SK-N-SH (cell line): ENCODE measurements at regions not wholly inside any gene's neighbourhood (a gene's known extent, or its start where the extent isn't known, plus 50 kb on each side); places are given as distances from the start of the nearest gene placed in this dataset.

Source experiments
- CTCF ChIA-PET: fragments of 300-600, 350-600 bp; formaldehyde crosslinking; extraction: SDS; loops from one replicate; lab custom pipeline; 2021; lab: Yijun Ruan, JAX
- POLR2A ChIA-PET: fragments of 350-600 bp; sonication (Branson Sonifier 250); formaldehyde crosslinking; extraction: SDS; loops from one replicate; lab custom pipeline; 2020; ENCODE audit warnings: antibody characterized with exemption, inconsistent platforms; lab: Yijun Ruan, JAX
- DNase-seq: peaks from one replicate; pipeline ENCODE4 v3.0.0; 2012
- H2AFZ ChIP-seq: fragments of 200-600 bp; sonication (generic); 2 replicates; pipeline ENCODE4 v1.8.1; 2016; ENCODE audit warnings: antibody characterized with exemption, mild to moderate bottlenecking, low read depth
- H3F3A ChIP-seq: fragments of 200-600 bp; sonication (generic); replicated peaks from 2 replicates; pipeline ENCODE3; 2016; ENCODE audit warnings: antibody characterized with exemption, mild to moderate bottlenecking; ENCODE audit not compliant: insufficient read depth
- H3K27ac ChIP-seq, 2 experiments: fragments of 200-500 bp in 1 of 2; fragments of 200-600 bp in 1 of 2; sonication (Bioruptor generic) in 1 of 2; sonication (generic), shearing (Covaris generic) in 1 of 2; 2 replicates each; pipeline versions ENCODE4 v1.5.1 to v1.6.1; 2014 to 2016; ENCODE audit warnings: low read depth in 2 of 2, inconsistent platforms in 1 of 2, low read length in 1 of 2, mild to moderate bottlenecking in 1 of 2, mixed read lengths in 1 of 2
- H3K27me3 ChIP-seq: fragments of 200-600 bp; sonication (generic), shearing (Covaris generic); 2 replicates; pipeline ENCODE4 v1.6.1; 2016; ENCODE audit warnings: mixed run types; ENCODE audit not compliant: insufficient read depth
- H3K36me3 ChIP-seq, 2 experiments: fragments of 200-500 bp in 1 of 2; fragments of 200-600 bp in 1 of 2; sonication (Bioruptor generic) in 1 of 2; sonication (generic) in 1 of 2; replicated peaks in 1 of 2; 2 replicates each; pipeline versions ENCODE3 to v1.5.1; 2014 to 2016; ENCODE audit warnings: low read length in 1 of 2, mild to moderate bottlenecking in 1 of 2; ENCODE audit not compliant: insufficient read depth in 2 of 2, control insufficient read depth in 1 of 2
- H3K4me1 ChIP-seq, 2 experiments: fragments of 200-500 bp in 1 of 2; fragments of 200-600 bp in 1 of 2; sonication (Bioruptor generic) in 1 of 2; sonication (generic), shearing (Covaris generic) in 1 of 2; 2 replicates each; pipeline versions ENCODE4 v1.5.1 to v1.6.1; 2014 to 2016; ENCODE audit warnings: low read depth in 1 of 2, low read length in 1 of 2, mixed run types in 1 of 2; ENCODE audit not compliant: insufficient read depth in 2 of 2, control insufficient read depth in 1 of 2
- H3K4me2 ChIP-seq: fragments of 200-600 bp; sonication (generic), shearing (Covaris generic); 2 replicates; pipeline ENCODE4 v1.6.1; 2017; ENCODE audit warnings: mixed run types
- H3K4me3 ChIP-seq, 2 experiments: fragments of 200-500 bp in 1 of 2; fragments of 200-600 bp in 1 of 2; sonication (Bioruptor generic) in 1 of 2; sonication (generic), shearing (Covaris generic) in 1 of 2; 2 replicates each; pipeline versions ENCODE4 v1.5.1 to v1.8.1; 2014 to 2016; ENCODE audit warnings: low read depth in 2 of 2, inconsistent platforms in 1 of 2, low read length in 1 of 2, mild to moderate bottlenecking in 1 of 2, mixed read lengths in 1 of 2, moderate library complexity in 1 of 2
- H3K79me2 ChIP-seq: fragments of 200-600 bp; sonication (generic); 2 replicates; pipeline ENCODE4 v1.8.1; 2017; ENCODE audit warnings: mild to moderate bottlenecking; ENCODE audit not compliant: insufficient read depth
- H3K9ac ChIP-seq: fragments of 200-600 bp; sonication (generic); 2 replicates; pipeline ENCODE4 v1.6.1; 2017; ENCODE audit warnings: mixed run types
- H3K9me2 ChIP-seq: fragments of 200-600 bp; sonication (generic); 2 replicates; pipeline ENCODE4 v1.6.1; 2017; ENCODE audit warnings: mixed run types
- H3K9me3 ChIP-seq: fragments of 200-600 bp; sonication (generic); 2 replicates; pipeline ENCODE4 v1.6.1; 2017; ENCODE audit warnings: mixed run types, mild to moderate bottlenecking, moderate library complexity
- H4K20me1 ChIP-seq: fragments of 200-600 bp; sonication (generic); 2 replicates; pipeline ENCODE4 v1.6.1; 2017; ENCODE audit warnings: mild to moderate bottlenecking, mixed run types; ENCODE audit not compliant: insufficient read depth
- ELF1 ChIP-seq: IDR thresholded peaks from 2 replicates; pipeline ENCODE4 v1.4.0; 2012
- EP300 ChIP-seq, 2 experiments: IDR thresholded peaks; 2 replicates each; pipeline versions ENCODE4 v1.4.0 to v1.6.1; 2012; ENCODE audit warnings: borderline replicate concordance in 1 of 2, low read depth in 1 of 2, low read length in 1 of 2
- FOSL2 ChIP-seq: IDR thresholded peaks from 2 replicates; pipeline ENCODE4 v1.4.0; 2012; ENCODE audit warnings: low read depth, mild to moderate bottlenecking, moderate library complexity, borderline replicate concordance
- FOXM1 ChIP-seq: IDR thresholded peaks from 2 replicates; pipeline ENCODE4 v1.4.0; 2012; ENCODE audit warnings: low read depth, mild to moderate bottlenecking
- GABPA ChIP-seq: IDR thresholded peaks from 2 replicates; pipeline ENCODE4 v1.4.0; 2012; ENCODE audit warnings: low read depth, mild to moderate bottlenecking
- GATA2 ChIP-seq: sonication (generic); formaldehyde crosslinking; IDR thresholded peaks from 2 replicates; pipeline ENCODE4 v1.5.0; 2020; ENCODE audit warnings: mild to moderate bottlenecking, missing genetic modification reagents
- JUND ChIP-seq: IDR thresholded peaks from 2 replicates; pipeline ENCODE4 v1.4.0; 2012
- MEF2A ChIP-seq: IDR thresholded peaks from 2 replicates; pipeline ENCODE4 v1.4.0; 2012; ENCODE audit warnings: low read depth, borderline replicate concordance
- RFX5 ChIP-seq: IDR thresholded peaks from 2 replicates; pipeline ENCODE4 v1.6.1; 2012; ENCODE audit warnings: mild to moderate bottlenecking, improper control_type of control experiment, low read length
- RXRA ChIP-seq: IDR thresholded peaks from 2 replicates; pipeline ENCODE4 v1.4.0; 2012; ENCODE audit warnings: low read depth, mild to moderate bottlenecking, borderline replicate concordance
- SIN3A ChIP-seq: IDR thresholded peaks from 2 replicates; pipeline ENCODE4 v1.6.1; 2012; ENCODE audit warnings: low read depth, mild to moderate bottlenecking, low read length, moderate library complexity, borderline replicate concordance
- YY1 ChIP-seq: IDR thresholded peaks from 2 replicates; pipeline ENCODE4 v1.4.0; 2012; ENCODE audit warnings: low read depth, mild to moderate bottlenecking
- WGBS: methylation state at CpG from one replicate; pipeline ENCODE4 v1.1.6; 2017; ENCODE audit warnings: low lambda C conversion rate; 5-methylcytosine and 5-hydroxymethylcytosine counted together
- TF ChIP-seq, protein P1 (sequence below): fragments of 200-600 bp; sonication (generic); IDR thresholded peaks from 2 replicates; pipeline ENCODE4 v1.6.1; 2017; ENCODE audit warnings: antibody characterized with exemption, mild to moderate bottlenecking, moderate library complexity
- TF ChIP-seq, protein P2 (sequence below): IDR thresholded peaks from 2 replicates; pipeline ENCODE4 v1.6.1; 2012; ENCODE audit warnings: mild to moderate bottlenecking, low read depth, low read length, moderate library complexity
- TF ChIP-seq, protein P3 (sequence below): IDR thresholded peaks from 2 replicates; pipeline ENCODE4 v1.4.0; 2012; ENCODE audit warnings: low read depth, borderline replicate concordance
- TF ChIP-seq, protein P4 (sequence below): fragments of 150-350 bp; IDR thresholded peaks from 2 replicates; pipeline ENCODE4 v1.6.1; 2016; ENCODE audit warnings: mild to moderate bottlenecking, low read depth, low read length

DNA sequence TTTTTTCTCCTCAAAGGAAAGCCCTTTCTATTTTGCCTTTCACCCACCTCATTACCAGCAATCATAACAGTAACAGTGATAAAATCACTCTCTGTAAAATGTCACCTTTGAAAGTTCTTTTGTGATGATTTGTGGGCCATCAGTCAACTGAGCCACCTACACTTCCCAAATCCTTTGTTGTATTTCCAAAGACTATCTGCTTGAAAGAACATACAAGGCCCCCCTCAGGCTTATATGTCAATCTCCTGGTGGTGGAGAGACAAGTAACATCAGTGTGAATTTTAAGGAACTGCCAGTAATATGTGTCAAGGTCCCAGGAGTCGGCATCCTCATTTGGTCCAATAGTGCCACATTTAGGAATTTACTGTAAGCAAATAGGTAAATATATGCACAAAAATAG lies 161.1 kb upstream of the EOMES start:
- no peak overlapping the region for H3K4me2 ChIP-seq
- H3K4me1 ChIP-seq, result no peaks in the 10 kb centered on the region
- H4K20me1 ChIP-seq, result no peaks in the 10 kb centered on the region
- H3K79me2 ChIP-seq, result no peaks in the 10 kb centered on the region
- 14% methylated on average over 1 of the region's 1 CpG for WGBS
- no peak overlapping the region for H3K9ac ChIP-seq
- no peak overlapping the region for H3K4me3 ChIP-seq
- H3K9me2 ChIP-seq, result no peaks in the 10 kb centered on the region
- H3K36me3 ChIP-seq, result no peaks in the 10 kb centered on the region
- DNase-seq, result no peak
- no peak overlapping the region for H3K27ac ChIP-seq
- H3K9me3 ChIP-seq, result no peaks in the 10 kb centered on the region
- H3F3A ChIP-seq, result no peaks in the 10 kb centered on the region
- CTCF ChIA-PET, result no interaction called here
- no peaks in the 10 kb centered on the region for H3K27me3 ChIP-seq
- POLR2A ChIA-PET, result no interaction called here
- TF ChIP-seq RFX5 (no peak), EP300 (IDR thresholded peaks at IDR 0.05; ENCODE audit: borderline replicate concordance in 1 of 2, low read depth in 1 of 2, low read length in 1 of 2) (no peak), GABPA (no peak), RXRA (no peak), FOXM1 (no peak), YY1 (no peak), ELF1 (no peak), GATA2 (CRISPR knock-in tag) (no peak), JUND (no peak), SIN3A (no peak), FOSL2 (no peak), MEF2A (no peak)
- TF ChIP-seq, protein P1, sequence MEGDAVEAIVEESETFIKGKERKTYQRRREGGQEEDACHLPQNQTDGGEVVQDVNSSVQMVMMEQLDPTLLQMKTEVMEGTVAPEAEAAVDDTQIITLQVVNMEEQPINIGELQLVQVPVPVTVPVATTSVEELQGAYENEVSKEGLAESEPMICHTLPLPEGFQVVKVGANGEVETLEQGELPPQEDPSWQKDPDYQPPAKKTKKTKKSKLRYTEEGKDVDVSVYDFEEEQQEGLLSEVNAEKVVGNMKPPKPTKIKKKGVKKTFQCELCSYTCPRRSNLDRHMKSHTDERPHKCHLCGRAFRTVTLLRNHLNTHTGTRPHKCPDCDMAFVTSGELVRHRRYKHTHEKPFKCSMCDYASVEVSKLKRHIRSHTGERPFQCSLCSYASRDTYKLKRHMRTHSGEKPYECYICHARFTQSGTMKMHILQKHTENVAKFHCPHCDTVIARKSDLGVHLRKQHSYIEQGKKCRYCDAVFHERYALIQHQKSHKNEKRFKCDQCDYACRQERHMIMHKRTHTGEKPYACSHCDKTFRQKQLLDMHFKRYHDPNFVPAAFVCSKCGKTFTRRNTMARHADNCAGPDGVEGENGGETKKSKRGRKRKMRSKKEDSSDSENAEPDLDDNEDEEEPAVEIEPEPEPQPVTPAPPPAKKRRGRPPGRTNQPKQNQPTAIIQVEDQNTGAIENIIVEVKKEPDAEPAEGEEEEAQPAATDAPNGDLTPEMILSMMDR, result no peak
- TF ChIP-seq, protein P2, sequence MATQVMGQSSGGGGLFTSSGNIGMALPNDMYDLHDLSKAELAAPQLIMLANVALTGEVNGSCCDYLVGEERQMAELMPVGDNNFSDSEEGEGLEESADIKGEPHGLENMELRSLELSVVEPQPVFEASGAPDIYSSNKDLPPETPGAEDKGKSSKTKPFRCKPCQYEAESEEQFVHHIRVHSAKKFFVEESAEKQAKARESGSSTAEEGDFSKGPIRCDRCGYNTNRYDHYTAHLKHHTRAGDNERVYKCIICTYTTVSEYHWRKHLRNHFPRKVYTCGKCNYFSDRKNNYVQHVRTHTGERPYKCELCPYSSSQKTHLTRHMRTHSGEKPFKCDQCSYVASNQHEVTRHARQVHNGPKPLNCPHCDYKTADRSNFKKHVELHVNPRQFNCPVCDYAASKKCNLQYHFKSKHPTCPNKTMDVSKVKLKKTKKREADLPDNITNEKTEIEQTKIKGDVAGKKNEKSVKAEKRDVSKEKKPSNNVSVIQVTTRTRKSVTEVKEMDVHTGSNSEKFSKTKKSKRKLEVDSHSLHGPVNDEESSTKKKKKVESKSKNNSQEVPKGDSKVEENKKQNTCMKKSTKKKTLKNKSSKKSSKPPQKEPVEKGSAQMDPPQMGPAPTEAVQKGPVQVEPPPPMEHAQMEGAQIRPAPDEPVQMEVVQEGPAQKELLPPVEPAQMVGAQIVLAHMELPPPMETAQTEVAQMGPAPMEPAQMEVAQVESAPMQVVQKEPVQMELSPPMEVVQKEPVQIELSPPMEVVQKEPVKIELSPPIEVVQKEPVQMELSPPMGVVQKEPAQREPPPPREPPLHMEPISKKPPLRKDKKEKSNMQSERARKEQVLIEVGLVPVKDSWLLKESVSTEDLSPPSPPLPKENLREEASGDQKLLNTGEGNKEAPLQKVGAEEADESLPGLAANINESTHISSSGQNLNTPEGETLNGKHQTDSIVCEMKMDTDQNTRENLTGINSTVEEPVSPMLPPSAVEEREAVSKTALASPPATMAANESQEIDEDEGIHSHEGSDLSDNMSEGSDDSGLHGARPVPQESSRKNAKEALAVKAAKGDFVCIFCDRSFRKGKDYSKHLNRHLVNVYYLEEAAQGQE, result no peak
- TF ChIP-seq, protein P3, sequence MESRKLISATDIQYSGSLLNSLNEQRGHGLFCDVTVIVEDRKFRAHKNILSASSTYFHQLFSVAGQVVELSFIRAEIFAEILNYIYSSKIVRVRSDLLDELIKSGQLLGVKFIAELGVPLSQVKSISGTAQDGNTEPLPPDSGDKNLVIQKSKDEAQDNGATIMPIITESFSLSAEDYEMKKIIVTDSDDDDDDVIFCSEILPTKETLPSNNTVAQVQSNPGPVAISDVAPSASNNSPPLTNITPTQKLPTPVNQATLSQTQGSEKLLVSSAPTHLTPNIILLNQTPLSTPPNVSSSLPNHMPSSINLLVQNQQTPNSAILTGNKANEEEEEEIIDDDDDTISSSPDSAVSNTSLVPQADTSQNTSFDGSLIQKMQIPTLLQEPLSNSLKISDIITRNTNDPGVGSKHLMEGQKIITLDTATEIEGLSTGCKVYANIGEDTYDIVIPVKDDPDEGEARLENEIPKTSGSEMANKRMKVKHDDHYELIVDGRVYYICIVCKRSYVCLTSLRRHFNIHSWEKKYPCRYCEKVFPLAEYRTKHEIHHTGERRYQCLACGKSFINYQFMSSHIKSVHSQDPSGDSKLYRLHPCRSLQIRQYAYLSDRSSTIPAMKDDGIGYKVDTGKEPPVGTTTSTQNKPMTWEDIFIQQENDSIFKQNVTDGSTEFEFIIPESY, result no peak
- TF ChIP-seq, protein P4, sequence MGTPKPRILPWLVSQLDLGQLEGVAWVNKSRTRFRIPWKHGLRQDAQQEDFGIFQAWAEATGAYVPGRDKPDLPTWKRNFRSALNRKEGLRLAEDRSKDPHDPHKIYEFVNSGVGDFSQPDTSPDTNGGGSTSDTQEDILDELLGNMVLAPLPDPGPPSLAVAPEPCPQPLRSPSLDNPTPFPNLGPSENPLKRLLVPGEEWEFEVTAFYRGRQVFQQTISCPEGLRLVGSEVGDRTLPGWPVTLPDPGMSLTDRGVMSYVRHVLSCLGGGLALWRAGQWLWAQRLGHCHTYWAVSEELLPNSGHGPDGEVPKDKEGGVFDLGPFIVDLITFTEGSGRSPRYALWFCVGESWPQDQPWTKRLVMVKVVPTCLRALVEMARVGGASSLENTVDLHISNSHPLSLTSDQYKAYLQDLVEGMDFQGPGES, result no peak
- H2AFZ ChIP-seq, result no peak overlapping the region
